ENCODE measurements at regions not wholly inside any gene's neighbourhood (a gene's known extent, or its start where the extent isn't known, plus 50 kb on each side); places are given as distances from the start of the nearest gene placed in this dataset.

- ATAC-seq (replicated peaks in 6 of 8): no peak
Measured at GRCh38 chr14:61645247-61645646, 50.1 kb upstream of the HIF1A start.

More at GRCh38 chr14:61645247-61645646, 50.1 kb upstream of the HIF1A start:
- in situ Hi-C loops (cut with MboI; ENCODE audit: low pct_unique_long_range_greater_than_20kb in 2 of 9, low sequenced_read_pairs in 9 of 9, unreplicated experiment in 9 of 9): no loop called here
- Histone ChIP-seq H3K4me1 (replicated peaks in 1 of 2) (no peaks in the 10 kb centered on the region), H3K27ac (no peak overlapping the region), H3K4me3 (no peak overlapping the region)

Measured in motor neuron (in vitro differentiated cells).